T-helper 9 cell (primary cell): ENCODE measurements at regions not wholly inside any gene's neighbourhood (a gene's known extent, or its start where the extent isn't known, plus 50 kb on each side); places are given as distances from the start of the nearest gene placed in this dataset.

ENCODE experiments used
- DNase-seq: peaks from one replicate; pipeline ENCODE4 v3.0.0-alpha.2; 2020

GRCh38 chr4:123954220-123954619, 557.6 kb downstream of the SPRY1 start:
- no peak for DNase-seq

- no peak for DNase-seq
Measured at GRCh38 chr4:123955167-123955800, 558.7 kb downstream of the SPRY1 start.

- no peak for DNase-seq
Measured at GRCh38 chr4:123956204-123956603, 559.6 kb downstream of the SPRY1 start.

- DNase-seq = no peak
Measured at GRCh38 chr4:123966990-123967769, 570.6 kb downstream of the SPRY1 start.

- no peak for DNase-seq
Measured at GRCh38 chr4:123972031-123972430, 575.4 kb downstream of the SPRY1 start.

- no peak for DNase-seq
Measured at GRCh38 chr4:123974386-123975149, 578.0 kb downstream of the SPRY1 start.

- no peak for DNase-seq
Measured at GRCh38 chr4:123976285-123976684, 579.7 kb downstream of the SPRY1 start.

GRCh38 chr4:123976819-123977218, 580.2 kb downstream of the SPRY1 start:
- DNase-seq = no peak

GRCh38 chr4:123977641-123978081, 581.1 kb downstream of the SPRY1 start:
- DNase-seq = no peak

- DNase-seq = no peak
Measured at GRCh38 chr4:123978637-123979036, 582.0 kb downstream of the SPRY1 start.

GRCh38 chr4:123980736-123981300, 584.2 kb downstream of the SPRY1 start:
- no peak for DNase-seq

GRCh38 chr4:123984886-123985285, 588.3 kb downstream of the SPRY1 start:
- no peak for DNase-seq

GRCh38 chr4:123986268-123986798, 589.7 kb downstream of the SPRY1 start:
- DNase-seq = no peak

- DNase-seq = no peak
Measured at GRCh38 chr4:123987408-123987807, 590.8 kb downstream of the SPRY1 start.

- DNase-seq = no peak
Measured at GRCh38 chr4:123990310-123990870, 593.8 kb downstream of the SPRY1 start.

GRCh38 chr4:123994917-123995316, 598.3 kb downstream of the SPRY1 start:
- DNase-seq = no peak

- DNase-seq = no peak
Measured at GRCh38 chr4:123995936-123996335, 599.3 kb downstream of the SPRY1 start.

GRCh38 chr4:123996718-123997510, 600.3 kb downstream of the SPRY1 start:
- no peak for DNase-seq

GRCh38 chr4:123997776-123998449, 601.3 kb downstream of the SPRY1 start:
- DNase-seq = no peak

- DNase-seq = no peak
Measured at GRCh38 chr4:124000233-124000632, 603.6 kb downstream of the SPRY1 start.

- DNase-seq = no peak
Measured at GRCh38 chr4:124015766-124016165, 619.2 kb downstream of the SPRY1 start.
